Fibroblast of peridontal ligament (primary cell): ENCODE measurements at regions not wholly inside any gene's neighbourhood (a gene's known extent, or its start where the extent isn't known, plus 50 kb on each side); places are given as distances from the start of the nearest gene placed in this dataset.
"Not testable (repeated sequence)": the region's sequence is repeated elsewhere in the genome, so short reads cannot be mapped to it uniquely, and the experiment has no call there.

Experiments
- DNase-seq: peaks from one replicate; pipeline ENCODE4 v3.0.0-alpha.2; 2010; ENCODE audit errors: extremely low read depth

GRCh38 chr6:30832864-30833263, 51.5 kb upstream of the DDR1 start:
- DNase-seq = no peak

GRCh38 chr6:30830438-30830837, 53.9 kb upstream of the DDR1 start:
- no peak for DNase-seq

GRCh38 chr6:30829639-30830255, 54.6 kb upstream of the DDR1 start:
- DNase-seq = no peak

GRCh38 chr6:30829033-30829432, 55.3 kb upstream of the DDR1 start:
- no peak for DNase-seq

GRCh38 chr6:30828027-30828962, 56.0 kb upstream of the DDR1 start:
- DNase-seq = peak; percentile 94

GRCh38 chr6:30826961-30827342, 57.4 kb upstream of the DDR1 start:
- no peak for DNase-seq

- DNase-seq = no peak
Measured at GRCh38 chr6:30824698-30825097, 59.6 kb upstream of the DDR1 start.

- DNase-seq = no peak
Measured at GRCh38 chr6:30823534-30823865, 60.8 kb upstream of the DDR1 start.

- peak; percentile 63 for DNase-seq
Measured at GRCh38 chr6:30821862-30822784, 62.2 kb upstream of the DDR1 start.

GRCh38 chr6:30820193-30820592, 64.1 kb upstream of the DDR1 start:
- DNase-seq = peak; percentile 84

GRCh38 chr6:30819297-30819917, 64.9 kb upstream of the DDR1 start:
- no peak for DNase-seq

GRCh38 chr6:30818391-30818841, 65.9 kb upstream of the DDR1 start:
- DNase-seq = peak; percentile 92

- DNase-seq = no peak
Measured at GRCh38 chr6:30816791-30817739, 67.3 kb upstream of the DDR1 start.

- not testable (repeated sequence) for DNase-seq
Measured at GRCh38 chr6:30816296-30816695, 68.0 kb upstream of the DDR1 start.

- DNase-seq = not testable (repeated sequence)
Measured at GRCh38 chr6:30815041-30815742, 69.1 kb upstream of the DDR1 start.

GRCh38 chr6:30814146-30815040, 69.9 kb upstream of the DDR1 start:
- peak; percentile 54 for DNase-seq

- DNase-seq = no peak
Measured at GRCh38 chr6:30813631-30814145, 69.3 kb upstream of the IER3 start.

GRCh38 chr6:30810813-30811339, 66.5 kb upstream of the IER3 start:
- DNase-seq = no peak
